ENCODE measurements at regions not wholly inside any gene's neighbourhood (a gene's known extent, or its start where the extent isn't known, plus 50 kb on each side); places are given as distances from the start of the nearest gene placed in this dataset.
A peak's percentile ranks its signal among the peaks of the same experiment; 100 is the strongest.
"Not testable (repeated sequence)": the region's sequence is repeated elsewhere in the genome, so short reads cannot be mapped to it uniquely, and the experiment has no call there.

DNA sequence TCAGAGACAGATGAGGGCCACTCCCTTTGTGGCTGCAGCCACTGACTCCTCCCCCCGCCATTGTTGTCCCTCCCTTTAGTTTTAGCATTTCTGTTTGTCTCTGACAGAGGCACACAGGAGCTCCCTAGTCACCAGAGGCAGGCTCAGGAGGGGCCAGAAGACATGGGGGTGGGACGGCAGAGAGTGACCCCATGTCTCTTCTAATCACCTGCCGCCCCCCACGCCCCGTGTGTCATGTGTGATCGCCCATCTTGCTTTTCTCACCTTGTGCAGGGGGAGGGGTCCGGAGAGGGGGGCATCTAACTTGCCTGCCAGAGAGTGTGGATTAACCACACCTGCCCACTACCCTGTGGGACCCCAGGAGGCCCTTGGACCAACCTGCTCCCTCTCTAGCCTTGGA is 246.7 kb upstream of the TP53TG3C start:
- in situ Hi-C loops (cut with MboI; ENCODE audit: low pct_unique_long_range_greater_than_20kb, low sequenced_read_pairs, unreplicated experiment); DNase-seq (ENCODE audit: low spot score): not testable (repeated sequence)

DNA sequence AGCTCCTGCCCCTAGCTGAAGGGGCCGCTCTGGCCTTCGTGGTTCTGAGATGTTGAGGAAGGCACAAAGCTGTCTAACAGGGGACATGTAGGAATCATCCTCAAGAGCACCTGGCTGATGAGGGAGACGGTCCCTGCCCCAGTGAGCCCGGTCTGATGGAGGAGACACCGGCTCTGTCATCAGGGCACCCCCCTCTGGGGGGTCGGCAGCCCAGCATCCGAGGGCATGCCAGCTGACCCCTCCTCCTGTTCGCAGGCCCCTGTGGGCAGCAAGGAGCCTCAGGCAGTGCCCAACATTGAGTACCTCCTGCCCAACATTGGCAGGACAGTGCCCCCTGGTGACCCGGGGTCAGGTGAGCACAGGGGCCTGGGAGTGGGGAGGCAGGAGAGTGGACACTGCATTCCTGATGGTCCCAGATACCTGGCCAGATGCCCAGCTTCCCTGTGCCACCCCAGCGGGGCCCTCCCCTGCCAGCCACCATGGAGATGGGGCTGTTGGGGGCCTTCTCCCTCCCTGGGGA is 247.9 kb upstream of the TP53TG3C start:
- DNase-seq (ENCODE audit: low spot score); in situ Hi-C loops (cut with MboI; ENCODE audit: low pct_unique_long_range_greater_than_20kb, low sequenced_read_pairs, unreplicated experiment): not testable (repeated sequence)

DNA sequence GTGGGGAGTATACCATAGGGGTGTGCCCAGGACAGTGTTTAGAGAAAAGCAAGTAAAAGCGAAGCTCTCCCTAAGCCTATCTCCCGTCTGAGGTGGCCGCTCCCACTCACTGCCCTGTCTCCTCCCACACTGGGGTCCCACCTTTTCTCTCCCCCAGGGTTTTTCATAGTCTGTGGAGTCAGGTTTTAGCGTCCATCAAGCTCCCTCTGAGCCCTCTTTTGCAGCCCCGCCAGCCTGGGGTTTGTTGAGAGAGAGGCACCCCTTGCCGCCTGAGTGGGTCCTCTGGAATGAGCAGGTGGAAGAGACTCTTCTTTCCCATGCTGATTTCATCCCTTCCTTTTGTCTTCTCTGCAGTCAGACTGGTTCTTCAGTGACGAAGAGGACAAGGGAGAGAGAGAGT is 248.7 kb upstream of the TP53TG3C start:
- DNase-seq (ENCODE audit: low spot score); in situ Hi-C loops (cut with MboI; ENCODE audit: low pct_unique_long_range_greater_than_20kb, low sequenced_read_pairs, unreplicated experiment): not testable (repeated sequence)

DNA sequence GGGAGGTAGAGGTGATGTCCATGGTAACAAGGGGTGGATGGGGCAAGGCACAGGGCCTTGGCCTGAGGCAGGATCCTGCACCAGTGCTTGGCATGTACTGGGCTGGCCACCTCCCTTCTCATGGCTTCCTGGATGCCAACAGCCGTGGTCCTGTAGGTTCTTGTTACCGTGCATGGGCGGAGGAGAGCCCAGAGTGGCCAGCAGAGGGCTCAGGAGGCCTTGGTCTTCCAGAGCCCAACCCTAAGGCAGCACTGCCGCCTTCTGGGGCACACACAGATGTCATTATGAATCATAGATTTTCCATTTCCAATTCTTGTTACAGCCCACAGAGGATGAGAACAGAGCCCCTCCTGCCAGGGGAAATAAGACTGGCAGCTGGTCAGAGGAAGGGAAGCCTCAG is 254.2 kb upstream of the TP53TG3C start:
- in situ Hi-C loops (cut with MboI; ENCODE audit: low pct_unique_long_range_greater_than_20kb, low sequenced_read_pairs, unreplicated experiment); DNase-seq (ENCODE audit: low spot score): not testable (repeated sequence)

DNA sequence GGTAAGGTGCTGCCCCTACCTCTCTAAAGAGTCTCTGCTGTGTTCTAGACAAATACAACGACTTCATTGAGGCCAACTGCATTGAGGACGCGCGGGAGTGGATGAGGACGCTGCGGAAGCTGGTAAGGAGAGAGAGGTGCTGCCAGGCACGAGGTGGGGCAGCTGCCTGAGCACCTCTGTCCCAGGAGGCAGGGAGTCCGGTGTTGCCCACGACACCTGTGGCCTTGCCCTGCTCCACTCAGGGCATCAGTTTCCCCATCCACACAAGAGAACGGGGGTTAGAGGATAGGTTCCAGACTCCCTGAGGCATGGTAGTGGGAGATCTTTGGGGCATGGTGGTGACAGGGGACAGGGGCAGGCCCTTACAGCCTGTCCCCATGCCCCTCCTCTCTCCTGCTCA is 256.1 kb upstream of the TP53TG3C start:
- DNase-seq (ENCODE audit: low spot score); in situ Hi-C loops (cut with MboI; ENCODE audit: low pct_unique_long_range_greater_than_20kb, low sequenced_read_pairs, unreplicated experiment): not testable (repeated sequence)

DNA sequence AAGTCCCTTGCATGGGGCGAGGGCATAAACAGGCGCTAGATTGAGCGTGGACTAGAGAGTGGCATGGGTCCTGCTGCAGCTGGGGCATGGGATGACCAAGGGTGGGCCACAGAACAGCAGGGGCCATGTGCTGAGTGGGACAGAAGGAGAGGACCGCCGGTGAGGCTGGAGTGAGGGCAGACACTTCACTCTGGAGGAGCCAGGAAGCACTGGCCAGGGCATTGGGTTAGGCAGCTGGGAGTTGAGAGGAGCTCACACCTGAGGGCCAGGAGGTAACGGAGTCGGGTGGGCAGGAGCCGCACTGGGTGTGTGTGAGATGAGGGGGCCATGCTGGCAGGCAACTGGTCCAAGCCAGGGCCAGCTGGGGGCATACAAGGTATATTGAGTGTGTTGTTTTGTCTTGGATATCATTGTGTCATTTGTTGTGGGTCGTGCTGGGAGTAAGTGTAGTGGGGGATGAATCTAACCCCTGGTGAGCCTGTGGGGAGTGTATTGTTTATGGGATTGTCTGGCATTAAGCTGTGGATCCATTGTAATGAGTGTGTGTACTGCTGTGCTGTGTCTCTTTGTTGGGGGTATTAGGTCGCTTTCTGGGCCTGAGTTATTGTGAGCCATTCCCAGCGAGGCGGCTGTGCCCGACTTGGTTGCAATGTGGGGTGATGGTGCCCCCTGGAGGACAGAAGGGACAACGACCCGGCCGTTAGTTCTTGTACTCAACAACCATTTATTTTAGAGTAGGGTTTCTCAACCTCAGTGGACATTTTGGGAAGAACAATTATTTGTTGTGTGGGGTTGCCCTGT is 256.5 kb upstream of the TP53TG3 start:
- DNase-seq (ENCODE audit: low spot score); in situ Hi-C loops (cut with MboI; ENCODE audit: low pct_unique_long_range_greater_than_20kb, low sequenced_read_pairs, unreplicated experiment): not testable (repeated sequence)

DNA sequence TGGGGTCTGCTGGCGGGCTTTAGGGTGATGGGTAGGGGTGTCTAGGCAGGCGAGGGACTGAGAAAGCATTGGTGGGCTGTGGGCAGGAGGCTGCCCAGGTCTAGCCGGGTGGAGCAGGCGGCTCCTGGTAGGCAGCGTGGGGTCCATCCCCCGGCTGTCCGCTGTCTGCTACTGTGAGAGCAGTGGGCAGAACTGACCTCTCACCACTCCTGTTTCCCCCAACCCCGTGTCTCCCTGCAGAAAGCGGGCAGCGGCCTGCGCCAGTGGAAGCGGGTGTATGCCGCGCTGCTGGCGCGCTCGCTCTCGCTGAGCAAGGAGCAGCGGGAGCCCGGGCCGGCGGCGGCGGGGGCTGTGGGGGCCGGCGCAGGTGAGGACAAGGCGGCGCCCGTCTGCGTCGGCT is 249.2 kb upstream of the TP53TG3 start:
- DNase-seq (ENCODE audit: low spot score); in situ Hi-C loops (cut with MboI; ENCODE audit: low pct_unique_long_range_greater_than_20kb, low sequenced_read_pairs, unreplicated experiment): not testable (repeated sequence)

DNA sequence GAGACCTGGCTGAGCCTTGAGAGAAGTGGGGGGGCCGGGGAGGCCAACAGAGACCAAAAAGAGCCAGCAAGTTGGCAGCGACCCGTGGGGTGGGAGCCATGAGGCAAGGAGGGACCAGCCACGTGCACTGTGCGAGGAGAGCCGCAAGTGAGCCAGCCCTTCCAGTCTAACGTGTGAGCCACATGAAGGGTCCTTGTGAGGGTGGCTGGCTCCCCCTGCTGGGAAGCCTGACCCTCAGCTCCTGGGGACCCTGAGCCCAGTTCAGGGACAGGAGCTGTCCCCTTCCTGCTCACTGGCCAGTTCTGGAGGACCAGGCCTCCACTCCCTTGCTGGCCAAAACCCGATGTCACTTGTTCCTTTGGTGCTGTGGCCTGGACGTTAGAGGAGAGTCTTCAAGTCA is 246.6 kb upstream of the TP53TG3 start:
- in situ Hi-C loops (cut with MboI; ENCODE audit: low pct_unique_long_range_greater_than_20kb, low sequenced_read_pairs, unreplicated experiment); DNase-seq (ENCODE audit: low spot score): not testable (repeated sequence)

DNA sequence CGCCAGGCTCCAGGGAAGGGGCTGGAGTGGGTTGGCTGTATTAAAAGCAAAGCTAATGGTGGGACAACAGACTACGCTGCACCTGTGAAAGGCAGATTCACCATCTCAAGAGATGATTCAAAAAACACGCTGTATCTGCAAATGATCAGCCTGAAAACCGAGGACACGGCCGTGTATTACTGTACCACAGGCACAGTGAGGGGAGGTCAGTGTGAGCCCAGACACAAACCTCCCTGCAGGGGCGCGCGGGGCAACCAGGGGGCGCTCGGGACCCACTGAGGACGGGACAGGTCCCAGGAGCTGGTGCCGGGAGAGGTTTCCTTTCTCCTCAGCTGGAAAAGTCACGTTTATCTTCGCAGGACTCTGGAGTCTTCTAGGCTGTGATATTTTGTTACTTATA is 239.4 kb upstream of the TP53TG3 start:
- in situ Hi-C loops (cut with MboI; ENCODE audit: low pct_unique_long_range_greater_than_20kb, low sequenced_read_pairs, unreplicated experiment); DNase-seq (ENCODE audit: low spot score): not testable (repeated sequence)

DNA sequence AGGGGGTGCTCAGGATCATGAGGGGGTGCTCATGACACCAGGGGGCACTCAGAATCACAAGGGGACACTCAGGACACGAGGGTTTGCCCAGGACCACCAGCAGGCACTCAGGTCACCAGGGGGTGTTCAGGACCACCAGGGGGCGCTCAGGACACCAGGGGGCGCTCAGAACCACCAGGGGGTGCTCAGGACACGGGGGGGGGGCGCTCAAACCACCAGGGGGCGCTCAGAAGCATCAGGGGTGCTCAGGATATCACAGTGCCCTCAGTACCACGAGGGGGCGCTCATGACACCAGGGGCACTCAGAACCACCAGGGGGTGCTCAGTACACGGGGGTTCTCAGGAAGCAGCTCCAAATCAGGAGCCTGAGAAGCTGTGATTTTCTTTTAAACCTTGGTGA is 221.8 kb upstream of the TP53TG3 start:
- TF ChIP-seq, protein P1, sequence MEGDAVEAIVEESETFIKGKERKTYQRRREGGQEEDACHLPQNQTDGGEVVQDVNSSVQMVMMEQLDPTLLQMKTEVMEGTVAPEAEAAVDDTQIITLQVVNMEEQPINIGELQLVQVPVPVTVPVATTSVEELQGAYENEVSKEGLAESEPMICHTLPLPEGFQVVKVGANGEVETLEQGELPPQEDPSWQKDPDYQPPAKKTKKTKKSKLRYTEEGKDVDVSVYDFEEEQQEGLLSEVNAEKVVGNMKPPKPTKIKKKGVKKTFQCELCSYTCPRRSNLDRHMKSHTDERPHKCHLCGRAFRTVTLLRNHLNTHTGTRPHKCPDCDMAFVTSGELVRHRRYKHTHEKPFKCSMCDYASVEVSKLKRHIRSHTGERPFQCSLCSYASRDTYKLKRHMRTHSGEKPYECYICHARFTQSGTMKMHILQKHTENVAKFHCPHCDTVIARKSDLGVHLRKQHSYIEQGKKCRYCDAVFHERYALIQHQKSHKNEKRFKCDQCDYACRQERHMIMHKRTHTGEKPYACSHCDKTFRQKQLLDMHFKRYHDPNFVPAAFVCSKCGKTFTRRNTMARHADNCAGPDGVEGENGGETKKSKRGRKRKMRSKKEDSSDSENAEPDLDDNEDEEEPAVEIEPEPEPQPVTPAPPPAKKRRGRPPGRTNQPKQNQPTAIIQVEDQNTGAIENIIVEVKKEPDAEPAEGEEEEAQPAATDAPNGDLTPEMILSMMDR (IDR thresholded peaks at IDR 0.05; ENCODE audit: extremely low read depth, insufficient read depth, missing control alignments): peak; percentile 40
- in situ Hi-C loops (cut with MboI; ENCODE audit: low pct_unique_long_range_greater_than_20kb, low sequenced_read_pairs, unreplicated experiment); DNase-seq (ENCODE audit: low spot score): not testable (repeated sequence)

DNA sequence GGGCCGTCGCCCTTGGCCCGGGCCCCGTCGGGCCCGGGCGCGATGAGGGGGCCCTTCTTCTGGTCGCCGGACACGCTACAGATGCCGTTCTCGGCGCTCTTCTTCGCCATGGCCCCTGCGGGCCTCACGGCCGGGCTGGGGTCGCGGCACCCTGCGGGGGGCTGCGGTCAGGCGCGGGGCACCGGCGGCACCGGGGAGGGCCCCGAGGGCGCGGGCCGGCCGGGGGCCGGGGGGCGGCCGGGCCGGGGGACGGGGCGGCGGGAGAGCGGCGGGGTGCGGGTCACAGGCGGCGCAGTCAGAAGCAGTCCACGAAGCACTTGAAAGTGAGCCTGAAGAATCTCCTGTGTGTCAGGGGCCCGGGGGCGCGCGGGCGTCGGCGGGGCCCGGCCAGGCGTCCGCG is 209.4 kb upstream of the TP53TG3 start:
- DNase-seq (ENCODE audit: low spot score): not testable (repeated sequence)

DNA sequence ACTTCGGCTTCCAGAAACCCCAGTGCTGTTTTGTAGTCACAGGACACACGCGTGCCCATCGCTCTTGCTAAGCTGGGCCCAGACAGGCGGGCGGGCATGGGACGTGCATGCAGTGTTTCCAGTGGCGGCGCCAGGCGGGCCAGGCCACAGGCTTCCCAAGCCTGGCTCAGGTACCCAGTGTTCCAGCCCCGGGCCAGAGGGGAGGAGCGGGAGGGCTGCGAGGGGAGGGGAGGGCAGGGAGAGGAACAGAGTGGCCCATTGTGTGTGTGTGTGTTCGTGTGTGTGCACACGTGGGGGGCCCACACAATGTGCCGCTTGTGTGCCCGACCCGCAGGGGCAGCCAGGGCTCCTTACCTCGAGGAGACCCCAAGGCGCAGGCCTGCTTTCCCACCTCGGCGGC is 208.6 kb upstream of the TP53TG3 start:
- in situ Hi-C loops (cut with MboI; ENCODE audit: low pct_unique_long_range_greater_than_20kb, low sequenced_read_pairs, unreplicated experiment); DNase-seq (ENCODE audit: low spot score): not testable (repeated sequence)

More for the DNA sequence above, 209.4 kb upstream of the TP53TG3 start:
- in situ Hi-C loops (cut with MboI; ENCODE audit: low pct_unique_long_range_greater_than_20kb, low sequenced_read_pairs, unreplicated experiment): not testable (repeated sequence)

DNA sequence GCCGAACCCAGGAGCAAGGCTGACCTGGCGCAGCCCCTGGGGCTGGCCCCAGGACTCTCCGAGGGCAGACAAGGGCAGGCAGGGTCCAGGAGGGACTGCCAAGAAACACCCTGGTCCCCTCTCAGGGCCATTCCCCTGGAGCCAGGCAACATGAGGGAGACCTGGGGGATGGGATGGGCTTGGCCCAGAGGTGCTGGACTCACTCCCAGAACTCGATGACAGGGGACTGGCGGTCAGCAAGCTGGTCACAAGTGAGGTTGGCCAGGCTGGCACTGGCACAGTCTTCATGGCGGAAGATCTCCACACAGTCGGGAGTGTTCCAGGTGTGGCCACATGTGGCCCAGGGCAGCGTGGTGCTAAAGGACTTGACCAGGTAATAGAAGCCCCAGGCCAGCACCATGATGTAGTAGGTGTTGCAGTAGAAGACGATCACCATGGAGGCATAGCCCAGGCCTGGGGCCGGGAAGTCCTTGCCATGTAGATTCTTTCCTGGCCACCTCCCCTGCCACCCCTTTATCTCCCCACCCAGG is 206.4 kb upstream of the TP53TG3 start:
- DNase-seq (ENCODE audit: low spot score); in situ Hi-C loops (cut with MboI; ENCODE audit: low pct_unique_long_range_greater_than_20kb, low sequenced_read_pairs, unreplicated experiment): not testable (repeated sequence)

DNA sequence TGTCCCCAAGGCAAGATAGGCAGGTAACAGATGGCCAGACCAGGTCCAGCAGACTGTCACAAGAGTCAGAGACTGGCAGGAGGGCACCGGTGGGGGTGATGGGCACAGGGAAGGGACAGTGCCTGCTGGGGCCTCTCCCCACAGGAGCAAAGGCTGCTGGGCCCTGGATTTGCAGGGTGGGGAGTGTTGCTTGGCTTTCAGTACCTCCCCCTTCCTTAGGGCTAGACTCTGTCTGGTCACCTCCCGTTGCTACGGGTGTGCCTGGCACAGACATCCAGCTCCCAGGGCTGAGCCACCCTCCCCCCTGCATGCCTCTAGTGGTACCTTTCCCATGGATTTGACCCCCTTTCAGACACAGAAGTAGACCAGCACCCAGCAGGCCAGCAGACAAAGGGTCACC is 205.7 kb upstream of the TP53TG3 start:
- in situ Hi-C loops (cut with MboI; ENCODE audit: low pct_unique_long_range_greater_than_20kb, low sequenced_read_pairs, unreplicated experiment): not testable (repeated sequence)

DNA sequence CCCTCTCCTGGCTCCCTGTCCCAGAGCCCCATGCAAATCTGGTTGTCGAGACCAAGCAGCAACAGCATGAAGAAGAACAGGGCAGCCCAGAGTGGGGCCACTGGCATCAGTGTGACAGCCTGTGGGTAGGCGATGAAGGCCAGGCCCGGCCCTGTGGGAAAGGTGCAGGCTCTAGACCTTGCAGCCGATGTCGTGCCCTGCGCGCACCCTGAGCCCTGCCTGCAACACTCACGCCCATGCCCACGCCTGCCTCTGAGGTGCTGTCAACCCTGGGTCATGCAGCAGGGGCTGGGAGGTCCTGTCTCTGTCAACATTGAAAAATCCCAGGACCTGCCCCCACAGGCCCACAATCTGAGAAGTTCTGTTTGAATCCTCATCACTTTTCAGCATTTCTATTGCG is 204.0 kb upstream of the TP53TG3 start:
- in situ Hi-C loops (cut with MboI; ENCODE audit: low pct_unique_long_range_greater_than_20kb, low sequenced_read_pairs, unreplicated experiment): not testable (repeated sequence)

More for the DNA sequence above, 205.7 kb upstream of the TP53TG3 start:
- not testable (repeated sequence) for DNase-seq (ENCODE audit: low spot score)

DNA sequence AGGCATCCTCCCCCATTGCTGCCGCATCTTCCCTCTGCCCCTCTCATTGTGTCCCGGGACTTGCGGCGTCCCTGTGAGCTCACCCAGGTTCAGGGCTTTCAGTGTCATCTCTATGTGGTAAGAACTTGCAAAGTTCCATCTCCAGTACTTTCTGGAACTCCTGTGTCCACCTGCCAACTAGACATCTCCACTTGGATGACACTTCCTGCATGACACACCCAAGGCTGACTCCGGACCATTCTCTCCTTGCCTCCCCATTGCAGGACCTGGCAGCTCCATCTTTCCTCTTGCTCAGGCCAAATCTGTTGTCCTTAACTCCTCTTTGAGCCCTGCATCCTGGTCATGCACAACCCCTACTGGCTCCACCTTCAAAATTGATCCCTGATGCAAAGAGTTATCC is 200.8 kb upstream of the TP53TG3 start:
- in situ Hi-C loops (cut with MboI; ENCODE audit: low pct_unique_long_range_greater_than_20kb, low sequenced_read_pairs, unreplicated experiment); DNase-seq (ENCODE audit: low spot score): not testable (repeated sequence)

More for the DNA sequence above, 204.0 kb upstream of the TP53TG3 start:
- not testable (repeated sequence) for DNase-seq (ENCODE audit: low spot score)

DNA sequence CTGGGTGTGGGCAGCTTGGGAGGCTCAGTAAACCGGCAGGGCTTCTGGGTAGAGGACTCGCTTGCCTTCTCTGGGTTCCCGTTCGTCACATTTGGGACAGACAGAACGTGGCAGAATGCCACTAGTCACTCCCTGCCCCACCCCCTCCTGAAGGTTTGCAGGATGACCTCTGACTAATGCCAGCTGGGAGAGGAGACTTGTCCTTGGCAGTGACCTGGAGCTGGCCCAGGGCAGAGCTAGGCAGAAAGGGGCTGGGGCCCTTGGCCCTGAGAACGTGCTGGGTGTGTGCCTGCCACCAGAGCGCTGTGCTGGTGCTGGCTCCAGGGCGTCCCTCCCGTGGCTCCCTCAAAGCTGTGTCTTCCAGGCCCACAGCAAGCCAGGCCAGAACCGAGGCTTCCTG is 197.8 kb upstream of the TP53TG3 start:
- in situ Hi-C loops (cut with MboI; ENCODE audit: low pct_unique_long_range_greater_than_20kb, low sequenced_read_pairs, unreplicated experiment): not testable (repeated sequence)

More for the DNA sequence above, 197.8 kb upstream of the TP53TG3 start:
- not testable (repeated sequence) for DNase-seq (ENCODE audit: low spot score)

Measured in GM13977 (cell line).